T1000 (cell line): ENCODE measurements at regions not wholly inside any gene's neighbourhood (a gene's known extent, or its start where the extent isn't known, plus 50 kb on each side); places are given as distances from the start of the nearest gene placed in this dataset.
"Not testable (repeated sequence)": the region's sequence is repeated elsewhere in the genome, so short reads cannot be mapped to it uniquely, and the experiment has no call there.

Source experiments
- DNase-seq: peaks from one replicate; lab custom pipeline; 2025; ENCODE audit warnings: mixed read lengths; lab: John Stamatoyannopoulos, UW

DNA sequence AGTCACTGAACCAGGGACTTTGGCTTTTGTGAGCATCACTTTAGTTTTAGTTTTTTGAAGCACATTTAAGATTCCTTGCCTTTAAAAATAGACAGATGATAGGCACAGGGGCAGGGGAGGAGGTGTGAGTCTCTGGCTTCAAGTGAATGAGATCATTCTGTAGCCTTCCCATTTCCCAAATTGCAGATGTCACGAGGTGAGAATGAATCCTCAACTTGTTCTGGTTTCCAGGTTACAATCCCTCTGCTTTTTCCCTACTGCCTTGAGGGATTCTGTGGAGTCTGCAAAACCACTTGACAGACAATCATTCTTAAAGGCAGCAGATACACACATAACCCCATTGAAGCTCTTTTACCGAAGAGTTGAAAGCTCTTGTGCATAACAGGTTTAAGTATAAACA lies 332.4 kb downstream of the DMAC1 start:
- no peak for DNase-seq

DNA sequence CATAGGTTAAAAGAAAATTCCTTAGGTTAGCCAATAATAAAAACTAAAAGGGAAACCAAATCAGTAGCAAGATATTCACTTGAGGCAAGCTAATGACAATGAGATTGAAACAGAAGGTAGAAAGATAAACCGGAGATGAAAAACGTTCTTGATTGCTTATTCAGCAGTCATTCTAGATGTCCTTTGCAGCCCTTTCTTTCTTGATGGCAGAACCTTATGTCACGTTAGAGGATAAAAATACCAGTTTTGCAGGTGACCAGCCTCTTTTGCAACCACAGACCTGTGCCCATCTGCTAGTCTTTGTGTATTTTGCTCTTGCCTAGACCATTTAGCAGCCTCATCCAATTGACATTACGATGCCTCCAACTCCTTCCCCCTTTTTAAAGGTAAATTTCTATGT lies 337.8 kb downstream of the DMAC1 start:
- DNase-seq = no peak

DNA sequence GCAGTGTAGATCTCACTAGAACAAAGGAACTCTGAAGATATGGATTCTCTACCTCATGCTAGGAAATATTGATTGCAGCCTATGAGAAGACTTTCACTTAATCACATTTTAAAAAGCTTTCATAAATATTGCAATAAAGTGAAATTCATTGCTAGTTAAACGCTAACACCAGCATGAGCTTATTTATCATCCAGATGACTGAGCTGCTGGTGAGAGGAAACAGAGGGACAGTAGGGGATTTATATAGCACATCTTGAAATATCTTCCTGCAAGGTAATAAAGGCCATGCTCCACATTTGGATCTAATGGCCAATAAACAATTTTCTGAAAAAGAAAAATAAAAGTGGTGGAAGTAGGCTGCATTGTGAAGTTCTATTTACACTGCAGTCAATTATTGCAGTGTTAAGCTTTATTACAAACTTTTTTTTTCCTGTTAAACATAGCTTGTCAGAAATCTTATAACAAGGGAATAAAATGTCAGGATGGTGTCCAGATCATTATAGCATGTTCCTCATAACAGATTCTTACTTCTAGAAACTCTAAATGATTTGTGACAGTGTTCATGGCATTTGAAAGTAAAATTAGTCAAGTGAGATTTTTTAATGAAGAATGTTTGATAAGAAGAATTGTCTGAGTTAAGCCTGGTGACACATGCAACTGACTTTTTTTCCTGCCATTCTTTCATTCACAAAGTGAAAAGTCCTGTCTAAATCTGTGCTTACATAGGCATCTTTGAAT lies 342.6 kb downstream of the DMAC1 start:
- no peak for DNase-seq

DNA sequence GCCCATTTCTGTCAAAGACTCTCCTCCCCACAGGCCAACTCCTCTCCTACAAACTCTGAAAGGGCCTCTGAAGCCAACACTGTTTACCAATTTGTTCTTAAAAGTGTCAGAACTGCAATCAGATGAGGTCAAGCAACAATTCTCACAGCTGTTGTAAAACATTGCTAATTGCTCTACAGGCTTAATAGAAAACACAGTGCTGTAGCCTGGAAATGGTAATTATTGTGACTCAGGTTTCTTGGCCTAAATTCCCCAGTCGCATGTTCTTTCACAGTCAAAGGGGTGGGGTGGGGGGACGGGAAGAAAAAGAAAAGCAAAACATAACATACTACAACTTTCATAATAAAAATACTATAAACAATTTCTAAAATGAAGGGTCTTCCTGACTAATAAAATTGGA lies 343.2 kb downstream of the DMAC1 start:
- no peak for DNase-seq

DNA sequence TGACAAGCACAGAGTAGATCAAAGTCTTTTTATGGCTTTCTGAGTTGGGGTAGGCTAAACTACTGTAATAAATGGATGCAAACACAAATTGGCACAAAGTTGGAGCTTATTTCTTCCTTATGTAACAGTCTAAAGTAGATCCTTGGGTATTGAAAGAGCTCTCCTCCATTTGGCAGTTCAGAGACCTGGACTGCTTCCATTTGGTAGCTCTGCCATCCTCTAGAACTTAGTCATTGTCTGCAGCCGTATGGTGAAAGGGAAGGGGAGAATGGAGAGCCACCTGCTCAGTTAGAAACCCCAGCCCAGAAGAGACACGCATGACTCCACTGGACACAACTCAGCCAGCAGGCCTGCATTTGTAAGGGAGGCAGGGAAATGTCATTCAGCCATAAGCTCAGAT lies 345.0 kb downstream of the DMAC1 start:
- DNase-seq = no peak

DNA sequence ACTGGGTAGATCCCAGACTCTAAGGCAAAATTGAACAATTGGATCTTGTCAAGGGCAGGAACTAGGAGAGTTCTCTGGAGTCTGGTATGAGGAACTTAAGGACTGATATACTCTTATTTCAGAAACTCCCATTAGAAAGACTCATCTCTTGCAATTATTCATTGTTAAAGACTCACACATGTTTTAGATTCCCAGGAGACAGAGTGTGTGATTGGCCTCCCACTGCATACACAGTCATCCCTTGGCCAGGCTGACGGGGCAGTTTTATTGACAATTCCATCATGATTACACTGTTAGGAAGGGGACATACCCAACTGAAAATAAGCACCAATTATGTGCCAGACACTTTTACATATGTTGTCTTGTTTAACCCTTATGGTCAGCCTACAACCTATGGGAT lies 347.2 kb downstream of the DMAC1 start:
- peak; percentile 13 for DNase-seq

DNA sequence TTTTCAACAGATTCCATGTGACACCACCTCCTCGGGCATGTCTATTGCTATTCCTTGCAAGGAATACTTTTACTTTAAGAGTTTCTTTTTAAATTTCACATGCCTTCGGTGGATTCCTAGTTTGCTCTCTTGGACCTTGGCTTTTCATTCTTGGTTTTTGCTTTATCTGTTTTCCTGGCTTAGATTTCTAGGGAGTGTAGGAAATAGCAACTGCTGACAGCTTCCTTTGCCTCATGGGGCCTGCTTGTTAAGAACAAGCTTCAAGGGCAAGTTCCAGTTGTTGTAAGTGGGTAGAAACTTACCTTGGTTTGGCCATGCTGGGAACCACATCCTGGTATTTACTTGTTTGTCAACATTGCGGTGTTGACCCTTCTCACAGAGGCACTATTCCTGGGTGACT lies 348.5 kb downstream of the DMAC1 start:
- DNase-seq = no peak

DNA sequence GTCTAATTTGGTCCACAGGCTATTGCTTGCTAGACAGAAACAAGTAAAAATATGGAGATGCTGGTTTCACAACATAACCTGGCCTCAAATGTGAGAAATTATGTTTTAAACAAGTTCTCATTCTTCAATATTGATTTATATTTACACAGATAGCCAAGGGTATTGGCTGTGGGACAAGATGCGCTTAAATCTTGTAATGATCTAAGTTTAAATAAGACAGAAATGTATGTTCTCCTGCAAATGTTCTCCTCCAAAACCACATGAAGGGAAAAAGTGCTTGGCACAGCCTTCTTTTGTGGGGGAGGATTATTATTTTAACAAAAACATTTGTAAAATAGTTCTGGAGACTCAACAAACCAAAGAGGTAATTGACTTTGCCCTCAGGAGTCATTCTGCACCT lies 356.0 kb downstream of the DMAC1 start:
- no peak for DNase-seq

DNA sequence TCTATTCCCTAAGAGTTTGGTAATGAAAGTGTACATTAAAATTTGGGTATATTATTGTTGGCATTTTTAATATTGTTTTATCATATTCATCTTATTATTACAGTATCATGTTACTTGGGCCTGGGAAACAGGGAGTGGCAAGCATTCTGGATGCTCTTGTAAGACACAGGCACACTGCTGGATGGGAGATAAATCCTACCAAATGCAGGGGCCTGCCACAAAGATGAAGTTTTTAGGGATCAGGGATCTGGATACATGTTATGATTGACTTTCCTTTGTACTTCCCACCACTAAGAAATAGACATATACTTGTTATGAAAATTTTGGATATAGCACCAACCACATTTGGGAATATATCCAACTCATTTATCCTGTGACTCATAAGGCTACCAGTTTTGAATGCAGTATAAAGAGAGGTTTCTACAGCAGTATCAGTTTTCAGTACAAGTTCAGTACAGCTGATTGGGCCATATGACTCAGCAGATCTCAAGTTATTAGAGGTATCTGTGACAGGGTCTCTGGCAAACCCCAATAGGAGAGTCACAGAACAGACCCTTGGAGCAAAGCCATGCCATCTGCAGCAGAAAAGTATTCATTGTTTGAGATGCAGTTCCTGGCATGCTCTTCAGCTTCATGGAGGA lies 360.1 kb downstream of the DMAC1 start:
- peak; percentile 23 for DNase-seq

DNA sequence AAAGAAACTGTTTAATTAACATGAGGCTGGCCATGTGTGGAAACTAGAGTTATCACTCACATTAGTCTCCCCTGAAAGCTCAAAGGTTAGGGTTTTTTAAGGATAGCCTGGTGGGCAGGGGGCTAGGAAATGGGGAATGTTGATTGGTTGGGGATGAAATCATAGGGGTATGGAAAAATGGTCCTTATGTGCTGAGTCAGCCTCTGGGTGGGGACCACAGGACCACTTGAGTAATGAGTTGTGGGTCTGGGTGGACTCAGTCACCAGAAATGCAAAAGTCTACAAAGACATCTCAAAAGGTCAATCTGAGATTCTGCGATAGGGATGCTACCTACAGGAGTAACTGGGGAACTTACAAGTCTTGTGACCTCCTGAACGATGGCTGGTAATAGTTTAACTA lies 362.8 kb downstream of the DMAC1 start:
- no peak for DNase-seq

DNA sequence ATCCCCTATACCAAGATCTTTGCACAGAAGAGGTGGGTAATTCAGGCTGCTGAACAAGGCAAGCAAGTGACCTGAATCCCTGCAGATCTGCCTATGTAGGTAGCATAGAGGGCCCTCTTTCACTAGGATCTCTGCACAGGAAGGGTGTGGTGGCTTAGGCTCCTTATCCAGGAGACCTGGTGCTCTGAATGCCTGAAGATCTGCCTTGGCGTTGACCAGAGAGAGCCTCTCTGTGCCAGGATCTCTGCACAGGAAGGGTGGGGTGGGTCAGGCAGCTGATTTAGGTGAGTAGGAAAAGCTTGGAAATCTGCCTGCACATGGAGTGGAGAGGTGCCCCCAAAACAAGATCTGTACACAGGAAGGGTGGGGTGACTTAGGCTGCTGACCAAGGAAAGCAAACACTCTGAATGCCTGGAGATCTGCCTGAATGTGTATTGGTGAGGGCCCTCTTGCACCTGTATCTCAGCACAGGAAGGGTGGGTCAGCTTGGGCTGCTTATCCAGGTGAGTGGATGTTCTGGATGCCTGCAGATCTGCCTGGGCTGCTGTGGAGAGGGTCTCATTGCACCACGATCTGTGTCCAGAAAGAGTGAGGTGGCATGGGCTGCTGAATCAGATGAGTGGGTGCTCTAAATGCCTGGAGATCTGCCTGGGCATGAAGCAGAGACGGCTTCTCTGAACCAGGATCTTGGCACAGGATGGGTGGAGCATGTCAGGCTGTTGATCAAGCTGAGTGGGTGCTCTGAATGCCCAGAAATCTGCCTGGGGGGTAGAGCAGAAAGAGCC lies 365.9 kb downstream of the DMAC1 start:
- DNase-seq = no peak

DNA sequence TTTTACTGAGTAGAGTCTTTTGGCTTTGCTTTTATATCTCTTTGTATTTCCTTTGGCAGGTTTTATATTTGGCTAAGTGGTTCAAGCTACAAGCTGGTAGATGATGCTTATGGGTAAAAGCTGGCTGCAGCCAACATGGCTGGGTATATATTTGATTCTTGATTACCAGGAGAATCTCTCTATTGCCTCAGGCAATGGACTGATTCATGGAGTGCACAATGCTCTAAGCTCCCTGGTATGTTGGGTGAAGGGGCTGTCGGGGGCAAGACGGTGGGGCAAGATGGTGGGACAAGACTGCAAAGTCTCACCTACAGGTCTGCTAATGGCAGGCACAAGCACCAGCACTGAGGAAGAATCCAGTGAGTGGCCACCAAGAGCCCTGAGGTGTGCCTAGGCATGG lies 366.6 kb downstream of the DMAC1 start:
- no peak for DNase-seq

DNA sequence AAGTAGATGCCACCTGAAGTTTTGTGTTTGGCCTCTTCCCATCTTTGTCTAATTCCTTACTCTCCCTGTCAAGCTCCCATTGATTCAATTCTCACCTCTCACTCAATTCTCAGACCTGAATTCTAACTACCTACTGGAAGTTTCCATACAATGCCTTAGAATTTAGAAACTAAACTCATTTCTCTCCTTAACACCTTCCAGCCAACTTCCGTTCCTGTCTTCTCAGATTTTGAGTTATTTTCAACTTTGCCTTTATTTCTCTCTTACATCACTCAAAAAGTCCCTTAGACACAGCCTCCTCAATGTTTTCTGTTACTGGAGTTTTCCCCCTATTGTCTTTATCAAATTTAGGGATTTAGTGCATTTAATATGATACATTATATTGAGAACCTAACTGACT lies 382.2 kb downstream of the DMAC1 start:
- DNase-seq = not testable (repeated sequence)

DNA sequence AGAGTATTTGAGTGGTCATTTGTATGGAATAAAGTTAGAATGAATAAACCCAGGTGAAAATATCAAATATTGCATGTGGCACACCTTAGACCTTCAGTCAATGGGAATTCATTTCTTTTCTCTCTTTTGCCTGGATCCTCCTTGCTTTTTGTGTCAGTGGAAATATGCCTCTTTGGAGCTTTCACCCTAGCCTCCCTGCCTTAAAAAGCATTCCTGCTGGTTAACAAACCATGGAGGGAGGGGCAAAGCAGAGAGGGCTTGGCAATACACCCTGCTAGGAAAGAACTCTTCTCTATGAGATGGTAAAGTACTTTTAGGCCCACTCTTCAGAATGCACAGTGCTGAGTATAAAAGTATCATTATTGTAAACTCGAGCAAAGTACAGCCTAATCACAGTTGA lies 383.7 kb downstream of the DMAC1 start:
- no peak for DNase-seq

DNA sequence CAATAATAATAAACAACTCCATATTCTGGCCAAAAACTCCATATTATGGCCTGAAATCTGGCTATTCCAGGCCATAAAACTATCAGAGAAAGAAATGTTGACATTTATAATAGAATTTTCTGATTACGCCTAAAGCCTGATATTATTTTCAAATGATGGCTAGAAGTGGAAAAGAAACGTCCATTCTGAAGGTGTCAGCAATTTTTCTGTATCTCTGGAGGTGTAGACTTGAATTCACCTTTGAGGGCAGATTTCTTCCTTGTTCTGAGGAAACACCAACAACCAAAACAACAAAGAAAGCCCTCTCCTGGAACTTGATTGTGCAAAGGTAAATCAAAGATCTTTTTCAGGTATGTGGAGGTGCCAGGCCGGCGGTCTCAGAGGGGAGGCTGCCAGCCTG lies 390.7 kb downstream of the DMAC1 start:
- DNase-seq = no peak

DNA sequence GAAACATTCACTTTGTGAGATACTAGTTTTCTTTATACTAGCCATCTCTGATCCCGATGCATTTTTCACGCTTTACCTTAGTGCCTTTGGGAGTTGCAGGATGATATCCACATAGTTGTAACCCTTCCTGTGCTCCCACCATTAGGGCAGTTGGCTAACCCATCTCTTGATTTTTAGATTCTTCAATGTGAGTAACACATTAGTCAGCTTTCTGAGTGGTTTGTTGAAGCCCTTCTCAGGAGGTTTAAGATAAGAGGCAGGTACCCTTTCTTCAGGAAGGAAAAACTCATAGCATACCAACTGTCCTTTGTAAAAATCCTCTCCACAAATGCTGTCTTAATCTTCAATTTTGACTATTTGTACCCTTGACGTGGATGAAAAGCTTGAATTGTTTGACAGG lies 392.3 kb downstream of the DMAC1 start:
- DNase-seq = no peak

DNA sequence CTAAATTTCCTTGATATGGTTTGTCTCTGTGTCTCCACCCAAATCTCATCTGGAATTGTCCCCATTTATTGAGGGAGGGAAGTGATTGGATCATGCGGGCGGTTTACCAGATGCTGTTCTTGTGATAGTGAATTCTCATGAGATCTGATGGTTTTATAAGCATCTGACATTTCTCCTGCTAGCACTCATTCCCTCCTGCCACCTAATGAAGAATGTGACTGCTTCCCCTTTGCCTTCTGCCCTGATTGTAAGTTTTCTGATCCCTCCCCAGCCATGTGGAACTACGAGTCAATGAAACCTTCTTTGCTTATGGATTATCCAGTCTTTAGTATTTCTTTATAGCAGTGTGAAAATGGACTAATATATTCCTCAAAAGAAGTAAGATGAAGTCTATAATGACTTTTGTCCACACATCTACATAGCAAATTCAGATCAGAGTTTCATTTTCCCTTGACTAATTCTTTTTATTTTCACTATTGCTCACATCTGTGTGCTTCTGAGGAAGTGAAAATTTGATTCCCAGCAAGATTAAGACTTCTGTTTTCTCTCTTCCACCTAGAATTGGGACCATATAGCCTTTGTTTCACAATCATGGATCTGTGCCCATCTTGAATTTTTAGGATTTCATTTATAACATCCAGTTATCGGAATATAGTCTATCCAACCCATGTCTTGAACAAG lies 393.5 kb downstream of the DMAC1 start:
- no peak for DNase-seq

DNA sequence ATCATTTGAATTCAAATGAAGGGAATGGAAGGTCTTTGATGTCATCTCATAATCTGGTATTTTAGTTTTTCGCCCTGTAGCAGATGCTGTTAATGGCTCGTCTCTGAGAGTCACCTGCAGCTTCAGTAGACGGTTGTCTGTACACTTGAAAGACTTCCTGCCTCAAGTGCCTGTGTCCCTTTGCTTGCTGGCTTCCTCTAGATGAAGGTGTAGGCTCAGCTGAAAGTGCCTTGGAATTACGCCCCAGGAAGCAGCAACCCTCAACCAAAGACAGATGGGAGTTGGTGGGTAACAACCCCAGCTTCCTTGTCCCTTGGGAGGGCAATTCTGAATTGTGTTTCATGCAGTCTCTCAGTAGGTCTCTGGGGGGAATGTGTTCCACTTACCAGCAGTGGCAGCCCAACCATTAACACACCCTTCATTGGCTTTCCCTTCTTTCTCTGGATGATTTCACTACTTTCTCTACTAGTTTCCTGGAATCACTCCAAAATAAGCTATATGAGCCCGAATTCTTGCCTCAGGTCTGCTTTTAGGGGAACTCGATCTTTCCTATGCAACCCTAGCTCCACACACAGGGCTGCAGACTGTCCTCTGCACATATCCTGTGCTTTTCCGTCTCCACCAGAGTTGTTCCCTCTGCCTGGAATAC lies 395.6 kb downstream of the DMAC1 start:
- no peak for DNase-seq

DNA sequence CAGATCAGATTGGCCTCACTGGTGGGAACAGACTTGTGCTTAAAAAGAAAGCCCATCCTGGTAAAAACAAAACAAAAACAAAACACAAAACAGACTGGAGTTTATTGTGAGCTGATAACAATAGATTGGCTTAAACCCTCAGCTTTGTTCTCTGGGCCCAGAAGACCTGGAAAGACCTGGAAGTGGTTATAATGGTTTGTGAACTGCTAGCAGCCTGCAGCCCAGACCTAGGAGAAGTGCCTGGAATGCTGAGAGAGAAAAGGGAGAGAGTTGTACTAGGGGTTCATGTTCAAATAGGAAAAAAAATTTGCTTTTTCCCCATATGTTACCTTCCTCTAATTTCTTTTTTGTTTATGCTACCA lies 396.6 kb downstream of the DMAC1 start:
- no peak for DNase-seq

DNA sequence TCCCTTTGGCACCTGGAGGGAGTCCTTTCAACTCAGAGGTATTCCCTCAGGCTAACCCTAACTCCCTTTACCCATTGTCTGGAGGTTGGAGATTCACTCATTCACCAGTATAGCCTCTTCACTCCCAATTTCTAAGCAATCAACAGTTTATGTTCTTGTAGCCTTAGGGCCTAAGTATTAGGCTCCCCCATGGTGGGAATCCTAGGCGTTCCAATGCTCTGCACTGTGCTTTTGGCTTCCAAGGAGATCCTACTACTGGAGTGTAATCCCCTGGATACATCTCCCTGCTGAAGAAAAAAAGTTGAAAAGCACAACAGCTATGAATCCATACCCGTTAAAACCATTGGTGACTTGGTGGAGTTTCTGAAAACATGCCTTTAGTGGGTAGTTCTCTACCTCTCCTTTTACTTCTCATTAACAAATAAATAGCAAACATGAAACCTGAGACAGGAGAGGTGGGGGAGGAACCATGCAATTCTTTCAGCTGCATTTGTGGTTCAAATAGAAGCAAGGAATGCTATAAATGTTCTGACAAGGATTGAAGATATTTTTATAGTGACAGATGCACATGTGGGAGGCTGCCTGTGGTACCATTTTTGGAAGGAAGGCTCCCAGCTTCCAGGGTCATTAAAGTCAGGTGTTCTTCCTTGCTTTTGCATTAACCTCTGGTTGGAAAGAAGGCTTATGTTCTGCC lies 397.1 kb downstream of the DMAC1 start:
- no peak for DNase-seq

DNA sequence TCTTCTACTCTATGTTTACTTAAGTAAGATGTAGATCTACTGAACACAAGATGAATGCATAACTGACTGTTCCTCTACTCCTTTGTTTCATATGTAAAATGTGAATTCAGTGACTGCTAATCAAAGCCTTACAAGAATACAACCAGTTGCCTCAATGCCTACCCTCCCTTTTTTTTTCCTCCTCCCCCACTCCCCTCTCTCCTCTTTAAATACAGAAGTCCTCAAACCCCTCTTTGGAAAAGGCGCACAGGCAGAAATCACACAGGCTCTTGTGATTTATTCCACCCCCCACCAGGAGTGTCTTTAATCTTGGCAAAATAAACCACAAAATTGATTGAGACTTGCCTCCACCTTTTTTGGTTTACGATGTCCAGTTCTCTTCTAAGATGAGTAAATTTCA lies 398.5 kb downstream of the DMAC1 start:
- DNase-seq = no peak
